SH-SY5Y (cell line): ENCODE measurements at regions not wholly inside any gene's neighbourhood (a gene's known extent, or its start where the extent isn't known, plus 50 kb on each side); places are given as distances from the start of the nearest gene placed in this dataset.

Experiments
- GATA2 ChIP-seq: IDR thresholded peaks from 2 replicates; pipeline ENCODE4 v1.6.1; 2011; ENCODE audit warnings: mild to moderate bottlenecking, low read depth, low read length
- GATA3 ChIP-seq: IDR thresholded peaks from 2 replicates; pipeline ENCODE4 v1.6.1; 2011; ENCODE audit warnings: low read depth, mild to moderate bottlenecking, low read length, moderate library complexity

GRCh38 chr2:37838541-37839167 is 86.4 kb upstream of the RMDN2 start:
- no peak for TF ChIP-seq GATA2
- TF ChIP-seq GATA3, result no peak
